ENCODE measurements at regions not wholly inside any gene's neighbourhood (a gene's known extent, or its start where the extent isn't known, plus 50 kb on each side); places are given as distances from the start of the nearest gene placed in this dataset.

GRCh38 chr13:28586439-28587173 is 72.3 kb upstream of the POMP start:
- DNase-seq = no peak
- no peak for ATAC-seq (ENCODE audit: low FRiP score in 2 of 2)
- H3K27me3 ChIP-seq = no peaks in the 10 kb centered on the region
- TF ChIP-seq, protein P1, sequence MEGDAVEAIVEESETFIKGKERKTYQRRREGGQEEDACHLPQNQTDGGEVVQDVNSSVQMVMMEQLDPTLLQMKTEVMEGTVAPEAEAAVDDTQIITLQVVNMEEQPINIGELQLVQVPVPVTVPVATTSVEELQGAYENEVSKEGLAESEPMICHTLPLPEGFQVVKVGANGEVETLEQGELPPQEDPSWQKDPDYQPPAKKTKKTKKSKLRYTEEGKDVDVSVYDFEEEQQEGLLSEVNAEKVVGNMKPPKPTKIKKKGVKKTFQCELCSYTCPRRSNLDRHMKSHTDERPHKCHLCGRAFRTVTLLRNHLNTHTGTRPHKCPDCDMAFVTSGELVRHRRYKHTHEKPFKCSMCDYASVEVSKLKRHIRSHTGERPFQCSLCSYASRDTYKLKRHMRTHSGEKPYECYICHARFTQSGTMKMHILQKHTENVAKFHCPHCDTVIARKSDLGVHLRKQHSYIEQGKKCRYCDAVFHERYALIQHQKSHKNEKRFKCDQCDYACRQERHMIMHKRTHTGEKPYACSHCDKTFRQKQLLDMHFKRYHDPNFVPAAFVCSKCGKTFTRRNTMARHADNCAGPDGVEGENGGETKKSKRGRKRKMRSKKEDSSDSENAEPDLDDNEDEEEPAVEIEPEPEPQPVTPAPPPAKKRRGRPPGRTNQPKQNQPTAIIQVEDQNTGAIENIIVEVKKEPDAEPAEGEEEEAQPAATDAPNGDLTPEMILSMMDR (IDR thresholded peaks at IDR 0.05) = no peak
- TF ChIP-seq POLR2AphosphoS5 (IDR thresholded peaks at IDR 0.05) = no peak
- no peak for TF ChIP-seq POLR2A (IDR thresholded peaks at IDR 0.05)
- no peak for TF ChIP-seq EP300 (IDR thresholded peaks at IDR 0.05)
- H3K4me1 ChIP-seq = no peaks in the 10 kb centered on the region
- WGBS, 2 donors = 71 to 78% methylated on average over 6 of the region's 6 CpGs
- no peak overlapping the region for H3K4me3 ChIP-seq
- no peak overlapping the region for H3K27ac ChIP-seq
- H3K36me3 ChIP-seq = no peaks in the 10 kb centered on the region
- H3K9me3 ChIP-seq = no peaks in the 10 kb centered on the region

GRCh38 chr13:28585561-28585960 is 73.4 kb upstream of the POMP start:
- H3K4me3 ChIP-seq = no peak overlapping the region
- no peaks in the 10 kb centered on the region for H3K36me3 ChIP-seq
- DNase-seq (no peak), ATAC-seq (ENCODE audit: low FRiP score in 2 of 2) (no peak)
- no peak overlapping the region for H3K27ac ChIP-seq
- 71 to 73% methylated on average over 1 of the region's 1 CpG for WGBS, 2 donors
- no peaks in the 10 kb centered on the region for H3K9me3 ChIP-seq
- no peaks in the 10 kb centered on the region for H3K4me1 ChIP-seq
- no peak for TF ChIP-seq POLR2A (IDR thresholded peaks at IDR 0.05)
- TF ChIP-seq POLR2AphosphoS5 (IDR thresholded peaks at IDR 0.05) = no peak
- TF ChIP-seq, protein P1 (IDR thresholded peaks at IDR 0.05) = no peak
- no peak for TF ChIP-seq EP300 (IDR thresholded peaks at IDR 0.05)
- H3K27me3 ChIP-seq = no peaks in the 10 kb centered on the region

DNA sequence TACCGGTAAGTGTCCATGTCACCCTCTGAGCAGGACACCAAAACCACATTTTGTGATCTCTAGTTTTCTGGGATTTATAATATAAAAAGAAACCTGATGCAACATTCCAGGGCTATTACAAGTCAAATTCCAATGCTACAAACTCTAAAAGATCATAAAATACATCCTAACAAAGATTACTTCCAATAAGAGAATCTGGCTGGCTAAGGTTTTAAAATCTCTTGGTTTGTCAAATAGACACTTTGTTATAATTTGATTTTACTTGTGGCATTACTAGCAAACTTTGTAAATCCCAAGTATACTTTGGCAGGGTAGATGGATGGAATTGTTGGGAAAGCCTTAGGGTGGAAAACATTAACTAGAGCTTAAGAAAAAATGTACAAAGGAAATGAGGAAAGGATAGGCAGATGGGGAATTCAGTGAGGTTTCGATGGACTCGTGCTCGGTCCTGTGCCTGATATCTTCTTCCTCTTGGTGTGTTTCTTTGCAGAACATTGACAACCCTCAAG is 74.0 kb upstream of the POMP start:
- DNase-seq = no peak
- Histone ChIP-seq H3K4me1 (no peaks in the 10 kb centered on the region), H3K4me3 (no peak overlapping the region), H3K27ac (no peak overlapping the region), H3K36me3 (no peaks in the 10 kb centered on the region), H3K9me3 (no peaks in the 10 kb centered on the region), H3K27me3 (no peaks in the 10 kb centered on the region)
- WGBS, 2 donors = 71 to 74% methylated on average over 4 of the region's 4 CpGs
- no peak for TF ChIP-seq POLR2AphosphoS5 (IDR thresholded peaks at IDR 0.05)
- TF ChIP-seq, protein P1 (IDR thresholded peaks at IDR 0.05) = no peak
- no peak for TF ChIP-seq EP300 (IDR thresholded peaks at IDR 0.05)
- TF ChIP-seq POLR2A (IDR thresholded peaks at IDR 0.05) = no peak
- ATAC-seq (ENCODE audit: low FRiP score in 2 of 2) = no peak

GRCh38 chr13:28583651-28584091 is 75.3 kb upstream of the POMP start:
- no peak for ATAC-seq (ENCODE audit: low FRiP score in 2 of 2)
- Histone ChIP-seq H3K27me3 (no peaks in the 10 kb centered on the region), H3K4me3 (no peak overlapping the region), H3K9me3 (no peaks in the 10 kb centered on the region), H3K36me3 (no peaks in the 10 kb centered on the region), H3K27ac (no peak overlapping the region), H3K4me1 (no peaks in the 10 kb centered on the region)
- DNase-seq = no peak
- 62 to 64% methylated on average over 19 of the region's 19 CpGs for WGBS, 2 donors
- no peak for TF ChIP-seq POLR2A (IDR thresholded peaks at IDR 0.05)
- TF ChIP-seq, protein P1 (IDR thresholded peaks at IDR 0.05) = no peak
- TF ChIP-seq POLR2AphosphoS5 (IDR thresholded peaks at IDR 0.05) = no peak
- no peak for TF ChIP-seq EP300 (IDR thresholded peaks at IDR 0.05)

- WGBS, 2 donors = 62 to 65% methylated on average over 8 of the region's 8 CpGs
- no peaks in the 10 kb centered on the region for H3K9me3 ChIP-seq
Measured at GRCh38 chr13:28582892-28583240, 76.1 kb upstream of the POMP start.

More at GRCh38 chr13:28582892-28583240, 76.1 kb upstream of the POMP start:
- Histone ChIP-seq H3K27ac (no peak overlapping the region), H3K4me1 (no peaks in the 10 kb centered on the region), H3K4me3 (no peak overlapping the region), H3K36me3 (no peaks in the 10 kb centered on the region), H3K27me3 (no peaks in the 10 kb centered on the region)
- DNase-seq = no peak
- TF ChIP-seq EP300 (IDR thresholded peaks at IDR 0.05) (no peak), POLR2A (IDR thresholded peaks at IDR 0.05) (no peak), POLR2AphosphoS5 (IDR thresholded peaks at IDR 0.05) (no peak)
- TF ChIP-seq, protein P1 (IDR thresholded peaks at IDR 0.05) = no peak
- ATAC-seq (ENCODE audit: low FRiP score in 2 of 2) = peak in 1 of 2 donors; percentile 24

Data from upper lobe of left lung (tissue), 6 donors.